ENCODE measurements at regions not wholly inside any gene's neighbourhood (a gene's known extent, or its start where the extent isn't known, plus 50 kb on each side); places are given as distances from the start of the nearest gene placed in this dataset.
A peak's percentile ranks its signal among the peaks of the same experiment; 100 is the strongest.
"Not testable (repeated sequence)": the region's sequence is repeated elsewhere in the genome, so short reads cannot be mapped to it uniquely, and the experiment has no call there.

GRCh38 chr17:64780096-64781013 is 118.2 kb upstream of the SMURF2 start:
- Histone ChIP-seq H3K4me3 (peak overlapping the region; percentile 18 to 54 (median 38)), H3K36me3 (peaks cover 2 to 35% (median 6%) of the 10 kb centered on the region in 3 donors), H3K27me3 (peaks cover 0 to 71% of the 10 kb centered on the region in 2 donors), H3K9me3 (no peaks in the 10 kb centered on the region), H3K4me1 (peaks cover 0 to 63% (median 41%) of the 10 kb centered on the region in 4 donors), H3K27ac (peak overlapping the region in 3 of 4 donors; percentile 16 to 58 (median 17))
- DNase-seq (ENCODE audit: low spot score in 2 of 2): no peak
- 4 to 5% methylated on average over 10 to 39 of the region's 69 CpGs for WGBS, 2 donors
- TF ChIP-seq CTCF (IDR thresholded peaks at IDR 0.05) (no peak), POLR2A (IDR thresholded peaks at IDR 0.05) (no peak), EP300 (IDR thresholded peaks at IDR 0.05) (no peak)

- Histone ChIP-seq H3K4me1 (peaks cover 0 to 63% (median 41%) of the 10 kb centered on the region in 4 donors), H3K27ac (no peak overlapping the region), H3K36me3 (peaks cover 0 to 27% (median 3%) of the 10 kb centered on the region in 3 donors), H3K27me3 (peaks cover 0 to 65% of the 10 kb centered on the region in 2 donors), H3K9me3 (no peaks in the 10 kb centered on the region), H3K4me3 (peak overlapping the region in 3 of 4 donors; percentile 30 to 54 (median 46))
- TF ChIP-seq EP300 (IDR thresholded peaks at IDR 0.05): no peak
- no peak for TF ChIP-seq POLR2A (IDR thresholded peaks at IDR 0.05)
- no peak for TF ChIP-seq CTCF (IDR thresholded peaks at IDR 0.05)
- no peak for DNase-seq (ENCODE audit: low spot score in 2 of 2)
- 7 to 24% methylated on average over 28 to 38 of the region's 43 CpGs for WGBS, 2 donors
These were observed 117.4 kb upstream of the SMURF2 start for GRCh38 chr17:64779376-64780095.

- Histone ChIP-seq H3K36me3 (peaks cover 0 to 22% (median under 1%) of the 10 kb centered on the region in 3 donors), H3K4me1 (peaks cover 0 to 63% (median 41%) of the 10 kb centered on the region in 4 donors), H3K4me3 (peak overlapping the region in 2 of 4 donors; percentile 24 to 34), H3K27me3 (peaks cover 0 to 60% of the 10 kb centered on the region in 2 donors)
- H3K27ac ChIP-seq; DNase-seq (ENCODE audit: low spot score in 2 of 2); H3K9me3 ChIP-seq: not testable (repeated sequence)
- 16% methylated on average over 13 of the region's 13 CpGs for WGBS, 2 donors
These were observed 116.9 kb upstream of the SMURF2 start for GRCh38 chr17:64779098-64779375.

GRCh38 chr17:64778240-64779097 is 116.4 kb upstream of the SMURF2 start:
- H3K27me3 ChIP-seq: peaks cover 0 to 56% of the 10 kb centered on the region in 2 donors
- 20 to 27% methylated on average over 39 to 49 of the region's 107 CpGs for WGBS, 2 donors
- no peak for DNase-seq (ENCODE audit: low spot score in 2 of 2)
- H3K4me1 ChIP-seq: peaks cover 0 to 63% (median 41%) of the 10 kb centered on the region in 4 donors
- TF ChIP-seq POLR2A (IDR thresholded peaks at IDR 0.05): no peak
- TF ChIP-seq EP300 (IDR thresholded peaks at IDR 0.05): no peak
- peak in 1 of 5 experiments; percentile 12 for TF ChIP-seq CTCF (IDR thresholded peaks at IDR 0.05)
- no peaks in the 10 kb centered on the region for H3K9me3 ChIP-seq
- H3K4me3 ChIP-seq: peak overlapping the region; percentile 11 to 34 (median 18)
- peaks cover 0 to 16% (median 0%) of the 10 kb centered on the region in 3 donors for H3K36me3 ChIP-seq
- peak overlapping the region in 1 of 4 donors; percentile 13 for H3K27ac ChIP-seq
